ENCODE measurements at regions not wholly inside any gene's neighbourhood (a gene's known extent, or its start where the extent isn't known, plus 50 kb on each side); places are given as distances from the start of the nearest gene placed in this dataset.

DNA sequence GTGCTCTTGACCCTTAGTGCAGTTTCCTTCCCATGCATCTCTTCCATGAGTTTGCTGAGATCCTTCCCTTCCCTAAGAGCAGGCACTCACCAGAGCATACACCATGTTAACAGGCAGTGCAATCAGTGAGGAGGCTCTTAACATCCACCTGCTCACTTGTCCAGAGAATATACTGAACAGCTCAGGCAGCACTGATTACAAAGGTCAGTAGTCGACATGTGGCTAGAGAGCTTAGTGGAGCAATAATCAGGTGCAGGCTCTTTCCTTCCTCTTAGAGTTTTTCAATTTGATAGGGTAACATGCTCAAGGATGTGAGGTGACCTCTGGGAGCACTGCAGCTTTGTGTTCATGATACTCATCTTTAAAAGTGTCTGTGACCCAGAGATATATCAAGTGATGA lies 144.1 kb upstream of the SETBP1 start:
- TF ChIP-seq, protein P1, sequence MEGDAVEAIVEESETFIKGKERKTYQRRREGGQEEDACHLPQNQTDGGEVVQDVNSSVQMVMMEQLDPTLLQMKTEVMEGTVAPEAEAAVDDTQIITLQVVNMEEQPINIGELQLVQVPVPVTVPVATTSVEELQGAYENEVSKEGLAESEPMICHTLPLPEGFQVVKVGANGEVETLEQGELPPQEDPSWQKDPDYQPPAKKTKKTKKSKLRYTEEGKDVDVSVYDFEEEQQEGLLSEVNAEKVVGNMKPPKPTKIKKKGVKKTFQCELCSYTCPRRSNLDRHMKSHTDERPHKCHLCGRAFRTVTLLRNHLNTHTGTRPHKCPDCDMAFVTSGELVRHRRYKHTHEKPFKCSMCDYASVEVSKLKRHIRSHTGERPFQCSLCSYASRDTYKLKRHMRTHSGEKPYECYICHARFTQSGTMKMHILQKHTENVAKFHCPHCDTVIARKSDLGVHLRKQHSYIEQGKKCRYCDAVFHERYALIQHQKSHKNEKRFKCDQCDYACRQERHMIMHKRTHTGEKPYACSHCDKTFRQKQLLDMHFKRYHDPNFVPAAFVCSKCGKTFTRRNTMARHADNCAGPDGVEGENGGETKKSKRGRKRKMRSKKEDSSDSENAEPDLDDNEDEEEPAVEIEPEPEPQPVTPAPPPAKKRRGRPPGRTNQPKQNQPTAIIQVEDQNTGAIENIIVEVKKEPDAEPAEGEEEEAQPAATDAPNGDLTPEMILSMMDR (conservative IDR thresholded peaks at IDR 0.05), result no peak
- H3K27me3 Mint-ChIP-seq, result peaks cover 25% of the 10 kb centered on the region
- H3K4me3 Mint-ChIP-seq, result no peak overlapping the region
- H3K27ac Mint-ChIP-seq, result no peak overlapping the region
- no peaks in the 10 kb centered on the region for H3K9me3 Mint-ChIP-seq
- DNase-seq (ENCODE audit: extremely low spot score, unreplicated experiment), result no peak
- no peaks in the 10 kb centered on the region for H3K36me3 Mint-ChIP-seq
- peaks cover 5% of the 10 kb centered on the region for H3K4me1 Mint-ChIP-seq (ENCODE audit: unreplicated experiment)

DNA sequence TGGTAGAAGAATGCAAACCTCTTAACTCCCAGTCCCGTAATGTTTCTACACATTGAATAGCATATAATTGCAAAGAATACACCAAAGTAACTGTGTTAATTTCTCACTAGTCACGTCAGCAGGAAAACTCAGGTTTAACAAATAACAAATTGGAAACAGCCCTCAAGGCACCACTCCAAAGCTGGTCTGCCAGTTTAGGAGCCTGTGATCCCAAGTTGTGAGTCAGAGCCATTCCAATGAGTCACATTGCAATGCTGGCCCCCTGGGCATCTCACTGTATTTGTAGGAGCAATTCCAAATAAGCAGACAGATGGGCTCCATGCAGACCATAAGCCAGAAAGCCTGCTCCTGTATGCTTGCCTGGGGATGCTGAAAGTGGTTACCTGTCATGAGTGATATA lies 143.2 kb upstream of the SETBP1 start:
- peaks cover 22% of the 10 kb centered on the region for H3K27me3 Mint-ChIP-seq
- no peak overlapping the region for H3K4me3 Mint-ChIP-seq
- H3K9me3 Mint-ChIP-seq, result no peaks in the 10 kb centered on the region
- TF ChIP-seq, protein P1 (conservative IDR thresholded peaks at IDR 0.05), result no peak
- H3K27ac Mint-ChIP-seq, result no peak overlapping the region
- peaks cover 5% of the 10 kb centered on the region for H3K4me1 Mint-ChIP-seq (ENCODE audit: unreplicated experiment)
- H3K36me3 Mint-ChIP-seq, result no peaks in the 10 kb centered on the region
- DNase-seq (ENCODE audit: extremely low spot score, unreplicated experiment), result no peak

DNA sequence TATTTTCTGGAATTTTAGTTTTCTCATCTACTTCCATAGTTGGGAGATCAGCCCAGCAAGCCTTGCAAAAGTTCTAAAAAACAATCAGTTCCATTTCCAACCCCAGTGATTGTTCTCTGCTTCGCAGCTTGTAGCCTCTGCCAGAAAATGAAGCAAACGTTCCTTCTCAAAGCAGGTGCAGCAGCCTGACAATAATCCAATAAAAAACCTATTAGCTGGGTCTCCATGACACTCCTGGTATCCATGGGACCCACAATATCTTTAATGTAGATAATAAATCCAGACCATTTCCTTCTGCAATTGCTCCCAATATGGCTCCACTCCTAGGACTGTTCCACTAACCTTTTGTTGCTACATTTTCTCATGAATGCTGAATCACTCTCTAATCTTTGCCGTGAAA lies 140.8 kb upstream of the SETBP1 start:
- no peak overlapping the region for H3K27ac Mint-ChIP-seq
- TF ChIP-seq, protein P1 (conservative IDR thresholded peaks at IDR 0.05), result no peak
- H3K27me3 Mint-ChIP-seq, result peaks cover 18% of the 10 kb centered on the region
- H3K4me1 Mint-ChIP-seq (ENCODE audit: unreplicated experiment), result peaks cover 5% of the 10 kb centered on the region
- no peaks in the 10 kb centered on the region for H3K9me3 Mint-ChIP-seq
- no peak for DNase-seq (ENCODE audit: extremely low spot score, unreplicated experiment)
- H3K4me3 Mint-ChIP-seq, result no peak overlapping the region
- H3K36me3 Mint-ChIP-seq, result no peaks in the 10 kb centered on the region

DNA sequence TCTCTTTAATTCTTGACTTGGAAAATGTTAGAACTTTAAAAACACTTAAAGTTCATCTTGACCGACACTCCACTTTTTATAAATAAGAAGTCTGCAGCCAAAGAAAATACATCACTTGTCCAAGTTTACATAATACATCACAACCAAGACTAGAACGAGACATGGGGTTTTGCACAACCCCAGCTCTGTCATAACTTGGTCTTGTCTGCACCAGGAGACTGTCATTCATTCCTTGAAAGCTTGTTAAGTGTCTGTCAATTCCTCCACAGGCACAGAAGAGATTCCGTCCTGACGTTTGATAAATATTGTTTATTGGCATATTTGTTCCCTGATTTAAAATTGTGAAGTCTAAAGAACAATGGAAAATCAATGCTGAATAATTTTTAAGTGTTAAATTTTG lies 139.5 kb upstream of the SETBP1 start:
- Mint-ChIP-seq H3K9me3 (peaks cover 4% of the 10 kb centered on the region), H3K27ac (no peak overlapping the region), H3K36me3 (no peaks in the 10 kb centered on the region), H3K4me3 (no peak overlapping the region), H3K27me3 (peaks cover 7% of the 10 kb centered on the region), H3K4me1 (ENCODE audit: unreplicated experiment) (peaks cover 5% of the 10 kb centered on the region)
- DNase-seq (ENCODE audit: extremely low spot score, unreplicated experiment), result no peak
- TF ChIP-seq, protein P1 (conservative IDR thresholded peaks at IDR 0.05), result no peak

DNA sequence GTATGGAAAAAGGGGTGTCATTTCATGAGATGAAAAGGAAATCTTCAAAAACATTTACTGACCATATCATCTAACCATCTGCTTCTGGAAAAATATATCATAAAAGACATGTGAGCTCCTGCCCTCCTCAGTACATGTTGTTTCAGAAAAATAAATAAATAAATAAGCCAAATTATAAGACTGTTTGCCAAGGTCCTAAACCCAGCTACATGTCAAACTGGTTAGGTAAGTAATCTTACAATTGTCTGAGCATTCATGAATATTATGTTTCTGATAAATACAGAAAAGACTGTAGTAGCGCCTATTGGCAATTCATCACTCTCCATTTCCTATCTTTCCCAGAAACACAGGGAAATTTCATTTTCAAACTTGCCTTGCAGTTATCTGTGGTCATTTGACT lies 138.9 kb upstream of the SETBP1 start:
- Mint-ChIP-seq H3K36me3 (no peaks in the 10 kb centered on the region), H3K4me1 (ENCODE audit: unreplicated experiment) (peaks cover 5% of the 10 kb centered on the region), H3K9me3 (peaks cover 5% of the 10 kb centered on the region), H3K4me3 (no peak overlapping the region), H3K27ac (no peak overlapping the region), H3K27me3 (peaks cover 7% of the 10 kb centered on the region)
- TF ChIP-seq, protein P1 (conservative IDR thresholded peaks at IDR 0.05), result no peak
- no peak for DNase-seq (ENCODE audit: extremely low spot score, unreplicated experiment)

DNA sequence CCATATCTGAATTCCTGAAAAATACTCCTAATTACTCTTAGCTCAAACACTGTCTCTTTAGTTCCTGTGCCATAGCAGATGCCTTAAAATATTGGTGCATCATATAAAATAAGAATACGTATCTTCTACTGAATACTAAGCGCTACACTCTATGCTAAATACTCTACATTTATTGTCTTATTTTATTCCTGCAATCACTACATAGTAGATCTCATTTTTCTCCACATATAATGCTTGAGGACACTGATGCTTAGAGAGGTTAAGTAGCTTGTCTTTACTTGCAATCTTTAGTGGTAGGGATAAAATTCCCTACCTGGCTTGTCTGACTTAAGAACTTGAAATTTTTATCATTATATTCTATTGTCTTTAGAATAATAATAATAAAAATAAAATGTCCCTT lies 137.3 kb upstream of the SETBP1 start:
- TF ChIP-seq, protein P1 (conservative IDR thresholded peaks at IDR 0.05), result no peak
- Mint-ChIP-seq H3K4me3 (no peak overlapping the region), H3K36me3 (no peaks in the 10 kb centered on the region)

More for the DNA sequence above, 137.3 kb upstream of the SETBP1 start:
- no peaks in the 10 kb centered on the region for H3K4me1 Mint-ChIP-seq (ENCODE audit: unreplicated experiment)
- H3K27me3 Mint-ChIP-seq, result peaks cover 3% of the 10 kb centered on the region
- H3K9me3 Mint-ChIP-seq, result peaks cover 7% of the 10 kb centered on the region
- no peak overlapping the region for H3K27ac Mint-ChIP-seq
- DNase-seq (ENCODE audit: extremely low spot score, unreplicated experiment), result no peak
